H1 (cell line): ENCODE measurements at regions not wholly inside any gene's neighbourhood (a gene's known extent, or its start where the extent isn't known, plus 50 kb on each side); places are given as distances from the start of the nearest gene placed in this dataset.

Experiments
- CEBPB ChIP-seq: IDR thresholded peaks from 2 replicates; pipeline ENCODE4 v1.6.1; 2012; ENCODE audit warnings: low read depth, low read length
- CTCF ChIP-seq, 3 experiments: IDR thresholded peaks; 1 replicate in 2 of 3; 2 replicates in 1 of 3; pipeline versions ENCODE4 v1.5.1 to v1.6.1; 2011; ENCODE audit warnings: low read length in 3 of 3, mild to moderate bottlenecking in 3 of 3, inconsistent platforms in 2 of 3, low read depth in 1 of 3, moderate library complexity in 1 of 3; ENCODE audit not compliant: insufficient read depth in 1 of 3; ENCODE audit errors: control extremely low read depth in 1 of 3
- EGR1 ChIP-seq: IDR thresholded peaks from 2 replicates; pipeline ENCODE4 v1.6.1; 2011; ENCODE audit warnings: low read depth, low read length, borderline replicate concordance
- EP300 ChIP-seq, 2 experiments: IDR thresholded peaks; 1 replicate in 1 of 2; 2 replicates in 1 of 2; pipeline ENCODE4 v1.6.1; 2011 to 2012; ENCODE audit warnings: low read depth in 2 of 2, low read length in 2 of 2, mild to moderate bottlenecking in 2 of 2, borderline replicate concordance in 1 of 2, inconsistent platforms in 1 of 2, moderate library complexity in 1 of 2
- KDM4A ChIP-seq: IDR thresholded peaks from one replicate; pipeline ENCODE4 v1.7.1; 2012; ENCODE audit warnings: low read depth, mild to moderate bottlenecking, moderate library complexity, low read length, inconsistent platforms; ENCODE audit not compliant: severe bottlenecking
- MAX ChIP-seq: IDR thresholded peaks from 2 replicates; pipeline ENCODE4 v1.6.1; 2012; ENCODE audit warnings: inconsistent platforms
- POLR2A ChIP-seq, 2 experiments: IDR thresholded peaks; 1 replicate in 1 of 2; 2 replicates in 1 of 2; pipeline ENCODE4 v1.6.1; 2011; ENCODE audit warnings: low read depth in 2 of 2, low read length in 2 of 2, mild to moderate bottlenecking in 2 of 2; ENCODE audit errors: control extremely low read depth in 1 of 2
- POU5F1 ChIP-seq: IDR thresholded peaks from 2 replicates; pipeline ENCODE4 v1.6.1; 2011; ENCODE audit warnings: low read depth, mild to moderate bottlenecking, low read length, moderate library complexity
- RFX5 ChIP-seq: IDR thresholded peaks from 2 replicates; pipeline ENCODE4 v1.6.1; 2011; ENCODE audit warnings: low read depth, low read length, improper control_type of control experiment, borderline replicate concordance
- SIN3A ChIP-seq, 2 experiments: IDR thresholded peaks in 1 of 2; conservative IDR thresholded peaks in 1 of 2; 2 replicates each; pipeline ENCODE4 v1.6.1; 2011 to 2012; ENCODE audit warnings: low read length in 2 of 2, improper control_type of control experiment in 1 of 2, low read depth in 1 of 2, mild to moderate bottlenecking in 1 of 2
- TCF12 ChIP-seq: IDR thresholded peaks from 2 replicates; pipeline ENCODE4 v1.6.1; 2011; ENCODE audit warnings: low read depth, mild to moderate bottlenecking, low read length

GRCh38 chr1:5271264-5271663 is 616.9 kb downstream of the AJAP1 start:
- no peak for TF ChIP-seq CTCF (IDR thresholded peaks at IDR 0.05; ENCODE audit: control extremely low read depth in 1 of 3, insufficient read depth in 1 of 3, low read depth in 1 of 3, low read length in 3 of 3)
- TF ChIP-seq EGR1: no peak
- no peak for TF ChIP-seq POU5F1
- TF ChIP-seq KDM4A: no peak
- no peak for TF ChIP-seq SIN3A (conservative IDR thresholded peaks at IDR 0.05 in 1 of 2, IDR thresholded peaks at IDR 0.05 in 1 of 2; ENCODE audit: low read depth in 1 of 2, low read length in 2 of 2)
- no peak for TF ChIP-seq CEBPB
- no peak for TF ChIP-seq EP300 (IDR thresholded peaks at IDR 0.05; ENCODE audit: borderline replicate concordance in 1 of 2, low read depth in 2 of 2, low read length in 2 of 2)
- TF ChIP-seq POLR2A (IDR thresholded peaks at IDR 0.05; ENCODE audit: control extremely low read depth in 1 of 2, low read depth in 2 of 2, low read length in 2 of 2): no peak
- TF ChIP-seq TCF12: no peak
- no peak for TF ChIP-seq MAX
- TF ChIP-seq RFX5: no peak
